ENCODE measurements at regions not wholly inside any gene's neighbourhood (a gene's known extent, or its start where the extent isn't known, plus 50 kb on each side); places are given as distances from the start of the nearest gene placed in this dataset.

DNA sequence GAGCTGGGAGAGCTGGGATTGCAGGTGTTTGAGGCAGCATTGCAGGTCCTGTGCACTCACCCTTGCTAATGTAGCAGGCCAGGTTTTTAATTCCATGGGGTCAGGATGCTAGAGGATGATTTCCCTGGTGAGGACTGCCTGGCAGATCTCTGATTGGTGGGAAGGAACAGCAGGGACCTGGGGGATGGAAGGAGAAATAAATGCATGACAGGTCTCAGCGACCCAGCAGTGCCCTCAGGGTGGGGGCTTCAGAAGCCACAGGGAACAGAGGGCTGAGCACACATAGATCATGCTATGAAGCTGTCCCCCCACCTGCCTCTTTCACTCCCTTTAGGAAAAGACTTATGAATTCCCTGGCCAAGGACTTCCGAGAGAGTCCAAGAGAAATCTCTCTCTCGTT lies 255.5 kb upstream of the N4BP1 start:
- TF ChIP-seq CTCF (IDR thresholded peaks at IDR 0.05) (no peak), POLR2A (IDR thresholded peaks at IDR 0.05) (no peak)
